Stimulated activated naive CD8-positive, alpha-beta T cell treated with anti-CD3 and anti-CD28 coated beads, Interleukin-15, Interleukin-2, amounts not matched to agents 100 U/mL and 50 U/mL, for 24 hours (primary cell): ENCODE measurements at regions not wholly inside any gene's neighbourhood (a gene's known extent, or its start where the extent isn't known, plus 50 kb on each side); places are given as distances from the start of the nearest gene placed in this dataset.

Experiments used
- ATAC-seq: fragments of 150-1000 bp; cut with Tn5 transposase; one replicate; pipeline ENCODE4 v1.10.0; 2021
- DNase-seq: peaks from one replicate; pipeline ENCODE4 v3.0.0; 2021

DNA sequence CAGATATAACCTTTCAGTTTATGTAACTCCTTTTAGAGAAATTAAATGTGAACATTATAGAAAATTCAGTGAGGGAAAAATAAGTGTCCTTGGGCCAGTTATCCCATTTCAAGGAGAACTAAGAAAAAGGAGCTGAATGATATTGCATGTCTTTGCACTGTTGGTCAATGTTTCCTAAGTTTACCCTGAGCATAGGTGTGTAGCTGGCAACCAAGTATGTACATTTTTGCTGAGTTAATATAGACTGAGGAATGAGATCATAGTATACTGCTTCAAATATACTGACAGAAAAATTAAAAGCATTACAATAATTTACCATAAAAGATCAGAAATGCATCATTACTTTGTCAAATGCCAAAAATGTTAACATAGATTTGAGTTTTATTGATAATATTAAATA, 2128.7 kb upstream of the C9orf72 start:
- ATAC-seq = no peak
- no peak for DNase-seq

DNA sequence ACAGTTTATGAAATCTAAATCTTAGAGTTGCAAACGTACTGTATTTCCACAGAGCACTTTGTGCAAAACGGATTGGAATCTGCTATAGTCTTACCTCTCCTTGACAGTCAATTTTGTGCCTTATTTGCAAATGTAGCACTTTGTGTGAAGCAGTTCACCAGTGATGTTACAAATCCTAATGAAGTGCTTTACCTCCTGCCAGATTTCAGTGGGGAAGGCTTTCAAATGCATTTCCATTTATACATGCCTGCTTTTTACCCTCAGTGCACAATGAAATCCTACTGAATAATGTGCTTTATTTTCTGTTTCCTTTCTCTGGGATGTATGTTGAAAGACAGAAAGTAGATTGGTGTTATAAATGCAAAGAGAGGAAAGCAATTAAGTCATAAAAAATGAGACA, 2141.6 kb upstream of the C9orf72 start:
- ATAC-seq (no peak), DNase-seq (no peak)

DNA sequence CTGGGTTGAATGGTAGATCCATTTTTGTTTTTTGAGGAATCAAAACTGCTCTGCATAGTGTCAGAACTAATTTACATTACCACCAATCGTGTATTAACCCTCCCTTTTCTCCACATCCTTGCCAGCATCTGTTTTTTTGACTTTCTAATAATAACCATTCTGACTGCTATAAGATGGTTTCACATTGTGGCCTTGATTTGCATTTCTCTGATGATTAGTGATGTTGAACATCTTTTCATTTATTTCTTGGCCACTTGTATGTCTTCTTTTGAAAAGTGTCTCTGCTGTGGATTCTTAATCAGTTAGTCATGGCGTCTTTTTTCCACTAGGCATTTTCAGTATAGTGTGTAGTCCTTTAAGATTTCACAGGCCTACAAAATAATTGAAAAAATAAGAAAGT, 2144.3 kb upstream of the C9orf72 start:
- no peak for DNase-seq
- ATAC-seq = no peak

DNA sequence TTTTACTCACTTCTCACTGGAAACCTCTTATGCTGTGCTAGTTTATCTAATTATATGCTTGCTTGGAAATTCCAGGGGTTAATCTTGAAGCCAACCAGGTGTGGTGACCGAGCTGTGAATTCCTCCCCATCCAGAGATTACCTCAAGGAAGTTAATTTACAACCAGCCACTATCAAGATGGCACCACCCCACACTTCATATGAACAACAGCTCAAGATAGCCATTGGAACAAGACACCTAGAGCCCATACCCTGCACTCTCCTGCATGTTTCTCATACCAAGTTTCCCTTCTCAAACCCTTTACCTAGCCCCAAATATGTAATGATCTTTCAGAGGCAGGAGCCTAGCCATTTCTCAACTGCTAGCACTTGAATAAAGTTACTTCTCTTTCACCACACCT, 2156.9 kb upstream of the C9orf72 start:
- no peak for ATAC-seq
- no peak for DNase-seq

DNA sequence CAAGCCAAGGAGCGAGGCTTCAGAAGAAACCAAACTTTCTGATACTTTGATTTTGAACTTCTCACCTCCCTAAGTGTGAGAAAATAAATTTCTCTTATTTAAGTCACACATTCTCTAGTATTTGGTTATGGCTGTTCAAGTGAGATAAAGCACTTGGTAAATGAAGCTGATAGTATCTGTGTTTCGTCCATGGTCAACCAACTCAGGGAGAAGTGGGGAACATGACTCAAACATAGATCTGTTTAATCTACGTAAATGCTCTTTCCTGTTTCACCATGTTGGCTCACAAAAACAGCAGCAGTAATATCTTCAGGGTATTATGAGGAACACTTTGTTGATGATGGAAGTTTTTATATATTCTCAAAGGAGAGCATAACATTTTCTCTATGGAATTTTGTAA, 2167.2 kb upstream of the C9orf72 start:
- no peak for DNase-seq
- no peak for ATAC-seq

DNA sequence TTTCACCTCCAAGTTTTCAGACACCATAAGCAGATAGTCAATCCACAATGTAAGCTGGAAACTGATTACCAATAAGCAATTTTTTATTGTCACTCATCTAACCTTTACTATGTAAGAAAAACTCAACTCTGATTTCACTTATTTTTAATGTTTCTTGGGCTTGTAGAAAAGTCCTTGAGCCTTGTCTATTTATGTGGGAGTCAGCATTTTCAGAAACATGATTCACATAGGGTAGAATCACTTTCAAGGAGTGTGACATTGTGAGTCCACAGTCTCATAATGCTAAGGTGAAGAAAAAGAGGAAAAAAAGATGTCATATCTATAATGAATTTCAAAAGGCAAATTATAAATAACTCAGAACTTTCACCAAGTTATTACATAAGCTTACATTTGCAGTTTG, 2167.9 kb upstream of the C9orf72 start:
- DNase-seq = no peak
- no peak for ATAC-seq

DNA sequence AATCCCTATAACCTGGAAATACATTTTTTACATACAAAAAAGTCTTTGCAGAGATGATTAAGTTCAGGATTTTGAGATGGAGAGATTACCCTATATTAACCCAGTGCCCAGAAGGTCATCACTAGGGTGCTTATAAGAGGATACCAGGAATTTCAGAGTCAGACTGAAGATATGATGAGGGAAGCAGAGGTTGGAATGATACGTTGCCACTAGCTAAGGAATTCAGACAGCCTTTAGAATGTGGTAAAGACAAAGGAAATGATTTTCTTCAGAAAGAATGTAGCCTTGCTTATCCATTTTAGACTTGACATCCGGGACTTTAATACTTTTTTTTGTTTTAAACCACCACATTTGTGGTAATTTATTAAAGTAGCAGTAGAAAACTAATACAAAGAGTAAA, 2176.8 kb upstream of the C9orf72 start:
- no peak for DNase-seq
- ATAC-seq = no peak

DNA sequence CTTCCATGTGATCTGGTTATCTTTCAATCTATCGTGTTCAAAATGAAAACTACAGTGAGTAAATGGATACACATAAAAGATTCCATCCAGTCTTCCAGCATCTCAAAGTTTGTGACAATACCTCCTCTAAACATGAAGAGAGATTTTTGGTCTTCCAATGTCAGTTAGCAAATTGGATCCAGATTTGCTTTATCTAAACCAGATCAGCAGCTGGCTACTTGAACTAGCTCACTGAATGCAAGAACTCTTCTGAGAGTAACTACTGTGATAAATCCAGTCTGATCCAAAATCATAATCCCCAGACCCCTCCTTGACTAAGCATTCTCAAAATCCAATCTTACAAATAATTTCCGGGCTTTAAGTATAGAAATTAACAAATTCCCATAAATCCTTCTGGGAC, 2177.9 kb upstream of the C9orf72 start:
- no peak for DNase-seq
- ATAC-seq = no peak

DNA sequence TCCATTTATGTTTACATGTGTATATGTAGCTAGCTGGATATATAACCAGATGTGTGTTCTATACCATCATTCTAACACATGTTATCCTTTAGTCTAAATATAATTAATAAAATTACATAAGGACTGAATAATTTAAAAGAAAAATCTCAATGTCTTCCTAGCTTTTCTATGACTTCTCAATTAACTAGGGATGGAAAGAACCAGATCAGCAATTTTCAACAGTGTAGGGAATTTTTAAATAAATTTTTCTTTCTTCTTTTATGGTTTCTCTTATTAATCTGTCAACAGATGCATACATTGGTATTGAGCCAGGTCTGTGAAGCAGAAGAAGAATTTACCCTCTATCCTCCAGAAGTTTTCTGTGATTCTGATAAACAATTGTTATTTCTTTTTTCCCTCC, 2180.4 kb upstream of the C9orf72 start:
- no peak for ATAC-seq
- DNase-seq = no peak

DNA sequence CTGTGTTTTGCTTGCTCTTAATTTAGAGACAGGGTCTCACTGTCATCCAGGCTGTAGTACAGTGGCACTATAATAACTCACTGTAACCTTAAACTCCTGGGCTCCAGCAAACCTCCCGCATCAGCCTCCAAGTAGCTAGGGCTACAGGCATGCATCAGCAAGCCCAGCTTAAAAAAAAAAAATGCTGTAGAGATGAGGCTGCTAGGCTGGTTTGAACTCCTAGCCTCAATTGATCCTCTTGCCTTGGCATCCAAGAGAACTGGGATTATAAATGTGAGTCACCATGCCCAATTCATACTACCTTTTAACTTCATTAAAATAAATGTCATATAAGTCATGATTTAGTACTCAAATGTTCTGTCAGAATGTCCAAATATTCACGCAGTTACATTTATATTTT, 2195.7 kb upstream of the C9orf72 start:
- ATAC-seq (no peak), DNase-seq (no peak)

DNA sequence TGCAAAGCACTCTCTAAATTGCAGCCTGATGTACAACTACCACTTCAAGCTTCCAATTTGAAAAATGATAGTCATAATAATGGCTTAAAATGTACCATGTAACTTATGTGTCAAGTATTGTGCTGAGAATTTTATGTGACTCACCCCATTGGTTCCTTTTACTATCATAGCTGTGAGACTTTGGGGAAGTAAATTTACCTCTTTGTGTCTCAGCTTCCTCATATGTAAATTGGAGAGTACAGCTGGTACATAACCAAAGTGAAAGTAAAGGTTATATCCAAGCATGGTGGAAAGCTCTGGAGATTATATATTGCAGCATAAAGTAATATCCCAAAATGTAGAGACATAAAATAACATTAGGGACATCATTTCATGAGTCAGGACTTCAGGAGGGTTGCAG, 2200.4 kb upstream of the C9orf72 start:
- ATAC-seq = no peak
- DNase-seq = no peak

DNA sequence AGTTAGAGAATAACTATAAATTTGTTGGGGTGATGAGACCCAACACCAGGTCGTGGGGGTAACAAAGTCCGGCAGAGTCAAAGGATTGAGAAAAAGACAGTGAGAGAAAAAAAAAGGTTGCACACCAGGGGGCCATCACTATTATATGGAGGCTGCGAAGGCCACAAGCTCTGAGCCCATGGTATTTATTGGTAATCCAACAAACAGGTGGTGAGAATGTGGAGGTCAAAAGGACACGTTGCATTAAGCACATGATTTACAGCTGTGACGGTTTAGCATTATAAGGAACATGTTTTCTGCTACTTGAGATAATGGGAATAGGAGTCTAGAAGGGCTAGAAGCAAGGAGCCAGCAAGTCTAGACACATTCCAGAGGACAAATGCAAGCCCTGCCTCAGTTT, 2202.2 kb upstream of the C9orf72 start:
- DNase-seq = no peak
- no peak for ATAC-seq

DNA sequence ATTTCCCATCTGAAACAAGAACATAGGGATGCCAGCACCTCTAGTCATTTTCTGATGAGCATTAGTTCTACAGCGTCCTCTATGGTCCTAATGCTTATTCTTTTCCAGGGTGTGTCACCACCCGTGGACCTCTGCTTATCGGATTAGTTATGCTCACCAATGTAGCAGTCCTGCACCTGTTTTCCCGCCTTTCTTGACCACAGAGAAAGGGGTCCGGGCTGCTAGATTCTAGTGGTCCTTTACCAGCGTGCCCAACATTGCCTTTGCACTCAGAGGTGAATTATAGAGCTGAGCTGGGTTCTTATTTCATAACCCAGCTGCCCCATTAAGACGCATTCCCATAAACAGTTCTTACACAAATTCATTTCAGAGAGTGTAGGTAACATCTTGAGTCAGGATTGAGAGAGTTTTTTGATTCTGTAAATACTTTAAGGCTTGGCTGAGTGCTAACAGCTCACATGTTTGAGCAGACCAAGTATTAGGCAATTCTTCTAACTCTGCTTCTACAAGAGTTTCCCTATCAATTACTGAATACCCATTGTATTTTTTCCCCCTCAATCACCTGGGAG, 2205.1 kb upstream of the C9orf72 start:
- no peak for DNase-seq
- no peak for ATAC-seq

DNA sequence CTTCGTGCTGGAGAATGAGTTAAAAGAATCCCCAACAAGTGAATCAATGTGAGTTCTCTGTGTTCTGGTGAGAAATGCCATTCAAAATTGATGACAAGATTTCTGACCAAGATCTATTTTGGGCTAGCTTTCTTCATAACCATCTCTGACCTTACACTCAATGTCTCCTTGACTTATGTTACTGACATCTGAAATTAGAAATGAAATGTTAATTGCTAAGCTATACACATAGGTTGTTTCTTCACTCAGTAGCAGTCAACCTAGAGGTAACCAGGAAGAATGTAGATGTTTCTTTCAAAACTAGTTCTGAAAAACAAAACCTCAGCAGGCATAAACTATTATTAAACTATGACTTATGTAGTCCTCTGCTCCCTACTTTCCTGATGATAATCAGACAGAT, 2220.7 kb upstream of the C9orf72 start:
- DNase-seq (no peak), ATAC-seq (no peak)

DNA sequence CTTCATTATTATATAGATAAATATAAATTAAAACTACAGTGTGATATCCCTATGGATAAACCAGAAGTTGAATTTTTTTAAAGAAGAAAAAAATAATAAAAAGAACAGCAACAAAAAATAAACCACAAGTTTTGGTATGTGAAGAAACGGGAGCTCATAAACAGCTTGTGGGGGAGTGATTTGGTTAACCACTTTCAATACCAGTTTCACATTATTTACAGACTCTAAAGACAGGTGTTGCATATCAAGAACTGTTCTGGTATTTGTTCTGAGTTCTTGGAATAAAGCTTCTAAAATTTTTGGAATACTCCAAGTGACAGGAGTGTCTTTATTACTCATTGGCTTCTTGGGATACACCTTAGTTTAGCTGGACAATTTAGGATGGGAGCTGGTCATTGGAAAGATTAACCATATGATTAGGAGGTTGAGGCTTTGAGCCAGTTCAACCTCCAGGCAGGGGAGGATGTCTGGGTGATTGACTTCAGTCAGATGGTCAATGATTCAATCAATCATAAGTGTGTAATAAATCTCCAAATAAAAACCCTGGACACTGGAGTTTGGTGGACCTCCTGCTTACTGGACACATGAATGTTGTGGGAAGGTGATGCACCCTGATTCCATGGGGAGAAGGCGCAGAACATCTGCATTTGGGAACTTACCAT, 2223.1 kb upstream of the C9orf72 start:
- DNase-seq (no peak), ATAC-seq (no peak)

DNA sequence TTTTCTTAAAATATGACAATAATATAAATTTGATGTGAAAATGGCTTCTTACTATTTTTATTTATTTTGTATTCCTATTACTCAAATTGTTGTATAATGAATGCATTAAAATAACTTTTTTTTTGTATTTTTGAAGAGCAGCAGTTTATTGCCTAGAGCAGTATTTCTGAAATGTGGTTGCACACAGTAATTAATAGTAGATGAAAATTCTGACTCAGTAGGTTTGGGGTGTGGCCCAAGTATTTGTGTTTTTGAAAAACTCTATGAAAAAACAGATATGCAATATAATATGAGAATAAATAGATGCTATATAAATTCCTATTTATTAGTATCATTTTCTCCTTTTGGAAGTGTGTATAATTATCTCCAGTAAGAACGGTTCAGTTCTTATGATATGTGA, 2225.3 kb upstream of the C9orf72 start:
- DNase-seq = no peak
- ATAC-seq = no peak

DNA sequence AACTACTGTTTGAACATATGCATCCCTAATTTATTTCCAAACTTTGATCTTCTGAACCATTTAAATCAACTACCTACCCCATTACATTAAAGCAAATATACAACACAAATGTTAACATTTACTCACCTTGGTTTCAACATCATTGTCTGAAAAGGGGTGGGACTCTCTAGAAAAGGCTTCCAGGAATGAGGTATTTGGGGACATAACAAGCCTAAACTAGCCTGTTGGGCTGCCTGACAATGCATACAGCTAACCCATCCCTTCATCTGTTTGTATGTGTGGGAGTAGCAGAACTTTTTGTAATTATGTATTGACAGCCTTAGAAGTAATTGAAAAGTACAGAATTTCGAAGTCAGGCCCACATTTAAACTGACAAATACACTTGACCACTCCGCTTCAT, 2225.9 kb upstream of the C9orf72 start:
- DNase-seq (no peak), ATAC-seq (no peak)

DNA sequence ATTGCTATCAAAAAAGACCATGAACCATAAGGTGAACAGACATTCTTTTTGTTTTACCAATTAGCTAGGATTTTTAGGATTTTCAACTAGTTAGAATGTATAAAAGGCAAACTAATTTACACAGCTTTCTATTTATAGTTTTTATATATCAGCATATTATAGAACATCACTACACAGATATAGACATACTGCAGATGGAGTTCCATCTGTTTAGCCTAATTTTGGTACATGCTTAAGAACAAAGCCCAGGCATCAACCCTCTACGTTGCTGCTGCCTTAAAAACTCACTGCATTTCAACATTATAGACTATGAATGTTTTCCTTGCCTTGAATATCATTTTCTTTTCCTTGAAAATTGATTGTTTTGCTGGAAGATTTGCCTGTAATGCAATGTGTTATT, 2227.5 kb upstream of the C9orf72 start:
- DNase-seq (no peak), ATAC-seq (no peak)

DNA sequence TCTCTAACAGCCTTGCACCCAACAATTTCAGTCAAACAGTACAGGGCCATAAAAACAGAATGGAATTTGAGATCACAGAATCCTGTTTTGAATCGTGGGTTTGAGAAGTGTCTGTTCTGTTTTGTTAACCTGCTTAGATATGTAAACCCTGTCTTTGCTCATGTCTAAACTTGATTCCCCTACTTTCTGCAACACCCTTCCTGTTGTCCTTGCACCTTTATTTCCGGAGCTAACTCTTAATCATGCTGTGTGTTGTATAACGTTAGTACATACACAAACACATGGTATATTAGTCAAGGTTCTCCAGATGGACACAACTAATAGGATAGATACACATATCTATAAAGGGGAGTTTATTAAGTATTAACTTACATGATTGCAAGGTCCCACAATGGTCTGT, 2229.2 kb upstream of the C9orf72 start:
- ATAC-seq (no peak), DNase-seq (no peak)

DNA sequence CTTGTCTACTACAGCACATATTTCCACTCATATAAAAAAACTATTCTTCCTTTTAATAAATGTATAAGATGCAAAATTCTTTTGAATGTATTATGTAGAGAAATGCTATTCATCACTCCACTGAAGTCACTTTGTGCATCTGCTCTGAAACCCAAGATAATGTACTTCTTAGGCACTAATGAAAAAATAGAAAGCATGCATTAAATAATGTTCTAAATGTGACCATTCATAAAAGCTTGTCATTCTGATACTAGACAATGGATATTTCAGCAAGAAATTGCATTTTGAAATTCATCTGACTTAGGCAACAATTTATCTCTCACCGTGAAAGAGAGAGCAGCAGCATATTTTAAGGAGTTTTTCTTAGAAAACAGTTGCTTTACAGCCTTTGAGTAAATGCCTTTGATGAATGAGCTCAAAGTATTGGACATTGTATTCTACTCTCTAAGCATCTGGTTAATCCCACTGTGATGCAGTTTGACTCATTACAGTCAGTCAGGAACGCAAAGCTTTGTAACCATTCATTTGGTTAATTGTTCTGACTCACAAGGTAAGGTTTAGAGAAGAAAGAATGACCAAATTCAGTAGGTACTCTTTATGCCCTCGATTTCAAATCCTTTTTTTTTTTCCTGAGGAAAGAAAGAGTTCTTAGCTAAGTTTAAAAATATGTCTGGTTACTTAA, 2233.8 kb upstream of the C9orf72 start:
- ATAC-seq (no peak), DNase-seq (no peak)

DNA sequence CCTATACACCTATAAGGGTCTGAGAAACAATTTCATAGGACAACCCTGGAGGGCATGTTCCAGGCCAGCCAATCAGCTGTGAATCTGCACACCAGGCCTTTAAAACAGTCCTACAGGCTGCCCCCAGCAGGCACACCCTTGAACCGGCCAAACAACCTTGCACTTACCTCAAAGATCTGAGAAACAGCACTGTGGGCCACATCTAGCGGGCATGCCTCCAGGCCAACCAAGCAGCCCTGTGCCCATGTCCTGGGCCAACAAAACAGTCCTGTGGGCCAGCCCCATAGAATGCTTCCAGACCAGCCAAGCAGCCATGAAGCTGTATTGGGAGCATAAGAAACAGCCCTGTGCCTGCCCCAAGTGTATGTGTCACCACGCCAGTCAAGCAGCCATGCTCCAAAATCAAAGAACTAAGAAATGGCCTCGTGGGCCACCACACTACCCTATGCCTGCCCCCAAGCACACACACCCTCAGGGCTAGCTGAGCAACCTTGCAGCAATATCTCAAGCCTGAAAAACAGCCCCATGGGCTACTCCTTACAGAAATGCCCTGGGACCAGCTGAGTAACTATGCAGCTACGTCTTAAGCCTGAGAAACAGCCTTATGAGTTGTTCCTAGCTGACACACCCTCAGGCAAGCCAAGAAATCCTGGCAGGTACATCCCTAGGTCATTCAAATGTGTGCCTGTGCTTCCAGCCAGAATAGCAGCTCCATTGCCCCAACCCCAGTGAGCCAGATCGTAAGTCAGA, 2243.8 kb upstream of the C9orf72 start:
- DNase-seq = no peak
- no peak for ATAC-seq

DNA sequence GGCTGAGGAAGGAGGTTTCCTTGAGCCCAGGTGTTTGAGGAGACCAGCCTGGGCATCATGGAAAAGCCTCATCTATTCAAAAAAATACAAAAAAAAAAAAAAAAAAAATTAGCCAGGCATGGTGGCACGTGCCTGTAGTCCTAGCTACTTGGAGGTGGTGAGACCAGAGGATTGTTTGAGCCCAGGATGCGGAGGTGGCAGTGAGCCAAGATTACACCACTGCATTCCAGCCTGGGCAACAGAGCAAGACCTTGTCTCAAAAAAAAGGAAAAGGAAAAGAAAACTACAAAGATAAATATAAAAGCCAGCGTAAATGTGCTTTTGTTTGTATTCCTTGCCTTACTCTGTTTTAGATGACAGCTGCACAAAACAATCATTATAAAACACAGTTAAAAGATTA, 2249.2 kb upstream of the C9orf72 start:
- ATAC-seq (no peak), DNase-seq (no peak)

DNA sequence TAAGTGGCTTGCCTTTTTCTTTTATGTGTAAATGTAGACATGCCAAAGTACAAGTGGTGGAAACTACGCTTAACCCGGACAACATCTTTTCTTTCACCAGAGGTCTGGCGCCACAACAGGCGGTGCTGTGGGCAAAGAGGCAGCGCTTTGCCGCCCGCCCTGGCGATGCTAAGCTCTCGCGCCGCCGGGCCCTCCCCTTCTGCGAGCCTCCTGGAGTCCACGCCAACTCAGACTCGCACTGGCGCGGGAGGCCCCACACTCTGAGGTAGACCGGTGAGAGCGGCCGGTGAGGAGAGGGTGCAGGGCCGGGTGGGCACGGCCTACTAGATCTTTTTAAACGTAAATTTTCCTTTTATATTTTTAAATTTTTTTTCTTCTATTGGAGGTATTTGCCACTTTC, 2253.1 kb upstream of the C9orf72 start:
- DNase-seq (no peak), ATAC-seq (no peak)
